G401 (cell line): ENCODE measurements at regions not wholly inside any gene's neighbourhood (a gene's known extent, or its start where the extent isn't known, plus 50 kb on each side); places are given as distances from the start of the nearest gene placed in this dataset.

Experiments used
- DNase-seq: peaks from one replicate; pipeline ENCODE4 v3.0.0-alpha.2; 2015; ENCODE audit warnings: low spot score
- in situ Hi-C: cut with HindIII; loops from 2 replicates; pipeline ENCODE4 v1.10.0; 2016; ENCODE audit warnings: low sequenced_read_pairs, mixed read lengths

- no peak for DNase-seq
- in situ Hi-C loops = no loop called here
Observed at GRCh38 chr1:239586128-239586527, 199.8 kb downstream of the CHRM3 start.

GRCh38 chr1:239587066-239587465 is 200.7 kb downstream of the CHRM3 start:
- in situ Hi-C loops = no loop called here
- DNase-seq = no peak

- in situ Hi-C loops = no loop called here
- no peak for DNase-seq
Observed at GRCh38 chr1:239587574-239588369, 201.4 kb downstream of the CHRM3 start.

- DNase-seq = no peak
- in situ Hi-C loops = no loop called here
Observed at GRCh38 chr1:239590556-239590955, 204.2 kb downstream of the CHRM3 start.

- DNase-seq = no peak
- in situ Hi-C loops = no loop called here
Observed at GRCh38 chr1:239593527-239593926, 207.2 kb downstream of the CHRM3 start.

DNA sequence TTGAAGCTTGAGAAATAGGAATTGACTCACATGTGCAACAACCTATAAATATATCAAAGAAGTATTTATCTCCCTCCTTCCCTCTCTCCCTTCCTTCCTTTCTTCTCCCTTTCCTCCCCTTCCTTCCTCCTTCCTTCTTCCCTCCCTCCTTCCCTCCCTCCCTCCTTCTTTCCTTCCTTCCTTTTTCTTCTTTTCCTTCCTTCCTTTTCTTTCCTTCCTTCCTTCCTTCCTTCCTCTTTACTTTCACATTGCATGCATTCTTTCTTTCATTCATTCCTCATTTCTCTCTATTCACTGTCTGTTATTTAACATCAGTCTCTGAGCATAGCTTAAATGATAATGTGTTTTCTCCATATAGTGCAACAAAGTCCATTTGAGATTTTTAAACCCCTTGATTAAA is 214.2 kb downstream of the CHRM3 start:
- no peak for DNase-seq
- in situ Hi-C loops = no loop called here

- in situ Hi-C loops = no loop called here
- no peak for DNase-seq
Observed at GRCh38 chr1:239601108-239601507, 214.7 kb downstream of the CHRM3 start.

GRCh38 chr1:239603530-239603929 is 217.2 kb downstream of the CHRM3 start:
- in situ Hi-C loops = no loop called here

DNA sequence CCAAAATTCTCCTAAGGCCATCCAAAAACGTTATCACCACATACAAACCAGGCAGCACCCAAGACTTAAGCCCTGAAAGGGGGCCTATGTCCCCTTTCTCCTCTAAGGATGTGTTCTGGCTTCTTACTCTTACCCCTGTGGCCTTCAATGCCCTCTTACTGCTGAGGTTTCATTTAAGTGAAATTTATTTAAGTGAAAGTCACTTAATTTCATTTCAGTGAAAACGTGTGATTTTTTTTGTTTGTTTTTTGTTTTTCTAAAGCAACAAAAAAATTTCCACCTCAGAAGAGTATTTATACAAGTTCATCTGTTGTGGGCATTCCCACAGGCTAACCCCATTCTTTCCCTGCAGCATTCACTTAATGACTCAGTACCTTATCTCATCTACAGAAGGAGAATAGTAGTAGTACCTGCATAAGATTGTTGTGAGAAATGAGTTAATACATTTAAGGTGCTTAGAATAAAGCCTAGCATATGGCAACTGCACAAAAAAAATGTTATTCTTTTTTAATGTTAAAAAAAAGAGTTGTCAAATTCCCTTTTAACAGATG is 220.6 kb downstream of the CHRM3 start:
- DNase-seq = no peak
- in situ Hi-C loops = no loop called here

More at GRCh38 chr1:239603530-239603929, 217.2 kb downstream of the CHRM3 start:
- no peak for DNase-seq

DNA sequence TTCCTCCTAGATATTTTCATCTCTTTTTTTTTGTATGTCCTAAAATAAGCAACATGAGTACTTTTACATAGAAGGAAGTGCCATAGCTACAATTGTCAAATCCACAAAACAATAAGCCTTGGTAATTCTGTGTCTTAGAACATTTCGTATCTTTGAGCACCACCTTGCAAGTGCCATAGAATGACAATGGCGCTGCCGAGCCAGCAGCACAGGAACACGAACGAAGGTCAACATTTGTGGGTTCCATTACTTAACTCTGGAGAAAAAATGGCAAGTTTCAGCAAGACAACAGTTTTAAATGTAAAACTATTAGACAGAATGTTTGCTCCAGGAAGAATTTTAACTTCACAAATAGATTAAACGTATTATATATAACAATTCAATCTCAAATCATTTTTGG is 222.1 kb downstream of the CHRM3 start:
- DNase-seq = no peak
- in situ Hi-C loops = no loop called here

GRCh38 chr1:239612379-239612778 is 226.0 kb downstream of the CHRM3 start:
- in situ Hi-C loops = no loop called here
- no peak for DNase-seq

DNA sequence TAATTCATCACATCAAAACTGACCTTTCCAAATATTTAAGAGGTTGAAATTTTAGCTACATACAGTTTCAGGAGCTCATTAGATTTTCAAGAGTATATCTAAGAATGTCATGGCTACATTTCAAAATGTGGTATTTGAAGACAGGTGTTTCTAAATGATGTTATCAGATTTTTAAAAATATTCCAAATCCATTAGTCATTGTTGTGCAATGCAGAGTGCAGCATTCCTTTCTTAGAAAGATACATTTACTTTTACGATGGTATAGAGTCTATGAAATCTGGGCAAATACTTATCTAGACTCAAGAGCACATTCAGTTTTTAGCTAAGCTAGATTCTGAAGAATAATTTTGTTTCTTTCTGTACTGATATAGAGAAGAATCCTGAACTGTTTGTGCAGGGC is 230.3 kb downstream of the CHRM3 start:
- no peak for DNase-seq

DNA sequence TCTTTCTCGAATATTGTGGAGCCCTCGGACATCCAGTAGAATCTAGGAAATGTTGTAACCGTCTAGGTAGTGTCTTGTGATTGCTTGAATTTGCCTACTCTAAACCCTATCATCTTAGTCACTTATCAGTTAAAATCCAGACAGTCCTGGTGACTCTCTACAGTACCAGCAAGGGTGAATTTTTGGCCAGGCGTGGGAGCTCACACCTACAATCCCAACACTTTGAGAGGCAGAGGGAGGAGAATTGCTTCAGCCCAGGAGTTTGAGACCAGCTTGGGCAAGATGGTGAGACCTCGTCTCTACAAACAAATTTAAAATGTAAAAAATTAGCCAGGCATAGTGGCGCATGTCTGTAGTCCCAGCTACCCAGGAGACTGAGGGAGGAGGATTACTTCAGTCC is 230.9 kb downstream of the CHRM3 start:
- in situ Hi-C loops = no loop called here
- no peak for DNase-seq

More for the DNA sequence above, 230.3 kb downstream of the CHRM3 start:
- in situ Hi-C loops = no loop called here

- in situ Hi-C loops = no loop called here
Observed at GRCh38 chr1:239617731-239618130, 231.4 kb downstream of the CHRM3 start.

DNA sequence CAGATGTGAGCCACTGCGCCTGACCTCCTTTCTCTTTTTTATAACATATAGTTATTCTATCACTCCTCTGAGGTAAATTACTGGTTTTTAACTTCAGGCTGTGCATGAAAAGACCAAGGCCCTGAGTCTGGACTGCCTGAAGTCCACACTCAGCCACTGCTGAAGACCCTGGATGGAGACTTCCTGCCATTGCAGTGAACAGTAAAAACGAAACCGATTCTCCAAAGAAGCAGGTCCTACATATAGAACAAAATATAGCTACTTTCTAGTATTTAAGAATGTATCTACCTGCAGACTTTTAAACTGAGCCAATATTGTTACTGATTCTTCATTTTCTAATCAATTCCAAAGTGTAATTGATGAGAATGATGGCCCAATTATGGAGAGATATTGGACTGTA is 232.8 kb downstream of the CHRM3 start:
- in situ Hi-C loops = no loop called here
- DNase-seq = no peak

More at GRCh38 chr1:239617731-239618130, 231.4 kb downstream of the CHRM3 start:
- DNase-seq = no peak

DNA sequence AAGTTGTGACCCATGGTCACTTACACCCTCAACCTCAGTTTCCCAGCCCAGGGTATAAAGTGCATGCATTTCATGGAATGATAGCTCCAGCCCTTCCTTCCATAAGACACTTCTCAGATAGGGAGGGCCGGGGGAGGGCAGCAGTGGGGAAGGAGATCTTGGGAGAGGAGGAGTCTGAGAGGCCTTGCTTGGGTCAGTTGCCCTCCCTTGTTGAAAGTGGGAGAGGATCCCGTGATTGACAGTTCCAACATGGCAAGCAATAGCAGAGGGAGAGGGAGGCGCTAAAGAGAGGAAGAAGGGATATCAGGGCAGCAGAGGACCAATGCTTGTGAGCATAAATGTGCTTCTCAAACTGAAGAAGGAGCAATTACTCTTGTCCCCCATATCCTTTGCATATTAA is 244.4 kb downstream of the CHRM3 start:
- in situ Hi-C loops = no loop called here
- no peak for DNase-seq

DNA sequence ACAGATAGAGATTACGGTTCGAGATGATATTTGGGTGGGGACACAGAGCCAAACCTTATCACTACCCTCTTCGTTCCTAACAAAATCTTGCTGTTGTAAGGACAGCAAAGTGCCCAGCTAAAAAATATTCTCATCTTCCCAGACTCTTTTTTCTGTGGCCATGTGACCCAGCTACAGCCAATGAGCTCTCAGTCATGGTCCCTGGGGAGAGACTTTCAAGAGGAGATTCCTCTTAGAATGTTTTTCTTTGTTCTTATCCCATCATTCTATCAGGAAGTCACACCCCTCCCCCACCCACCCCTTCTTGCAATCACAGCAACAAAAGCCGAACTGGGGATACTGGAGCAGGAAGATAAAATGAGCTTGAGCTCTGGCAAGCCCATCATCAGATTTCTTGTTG is 247.1 kb downstream of the CHRM3 start:
- in situ Hi-C loops = no loop called here
- no peak for DNase-seq

DNA sequence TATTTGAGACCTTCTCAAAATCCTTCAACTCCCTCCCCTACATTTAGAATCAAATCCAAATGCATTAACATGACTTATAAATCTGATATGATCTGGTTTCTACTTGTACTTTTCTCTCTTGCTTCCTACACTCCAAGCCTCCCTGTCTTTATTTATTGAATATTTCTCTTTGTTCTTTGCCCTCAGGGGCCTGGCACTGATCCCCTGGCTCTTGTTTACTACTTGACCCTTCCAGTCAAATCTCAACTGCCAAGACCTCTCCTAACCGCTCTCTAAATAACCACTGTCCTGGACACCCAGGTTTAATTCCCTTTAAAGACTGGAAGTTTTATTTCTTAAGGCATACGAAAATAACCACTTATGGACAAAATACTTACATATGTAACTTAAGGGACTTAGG is 248.9 kb downstream of the CHRM3 start:
- no peak for DNase-seq
- in situ Hi-C loops = no loop called here

GRCh38 chr1:239636347-239636746 is 250.0 kb downstream of the CHRM3 start:
- DNase-seq = no peak
- in situ Hi-C loops = no loop called here

DNA sequence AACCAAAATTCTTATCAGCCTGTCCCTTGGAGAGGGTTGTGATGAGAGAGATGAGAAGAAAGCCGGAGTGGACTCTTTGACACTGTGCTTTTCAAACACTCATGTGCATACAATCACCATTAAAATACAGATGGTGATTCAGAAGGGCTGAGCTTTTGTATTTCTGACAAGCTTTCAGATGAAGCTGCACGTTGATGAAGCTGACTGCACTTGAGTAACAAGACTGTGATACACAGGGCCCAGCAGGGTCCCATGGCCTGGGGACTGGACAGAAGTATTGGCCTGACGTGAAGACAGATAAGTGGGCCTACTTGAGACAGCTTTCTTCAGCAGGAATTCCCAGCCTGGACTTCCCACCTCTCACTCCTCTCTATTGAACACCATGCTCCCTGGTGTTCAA is 258.2 kb downstream of the CHRM3 start:
- DNase-seq = no peak

DNA sequence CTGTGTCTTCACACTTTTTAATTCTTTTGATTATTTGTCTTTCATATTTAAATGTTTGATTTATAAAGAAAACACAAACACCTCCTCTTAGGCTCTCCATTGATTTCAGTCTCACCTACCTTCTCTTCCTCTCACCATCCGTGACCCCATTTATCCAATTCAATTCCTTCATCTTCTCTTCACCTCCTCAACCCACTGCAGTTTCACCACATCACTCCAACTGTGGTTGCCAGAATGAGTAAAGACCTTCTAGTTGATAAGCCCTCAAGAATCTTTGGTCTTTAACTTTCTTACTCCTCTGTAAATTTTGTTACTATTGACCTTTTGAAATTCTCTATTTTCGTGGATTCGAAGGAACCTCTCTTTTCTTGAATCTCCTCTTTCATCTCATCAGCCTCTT is 260.7 kb downstream of the CHRM3 start:
- no peak for DNase-seq
- in situ Hi-C loops = no loop called here

More for the DNA sequence above, 258.2 kb downstream of the CHRM3 start:
- in situ Hi-C loops = no loop called here
